Fibroblast of pulmonary artery (primary cell): ENCODE measurements at regions not wholly inside any gene's neighbourhood (a gene's known extent, or its start where the extent isn't known, plus 50 kb on each side); places are given as distances from the start of the nearest gene placed in this dataset.
A peak's percentile ranks its signal among the peaks of the same experiment; 100 is the strongest.

Source experiments
- DNase-seq: peaks from one replicate; pipeline ENCODE4 v3.0.0-alpha.2; 2010; ENCODE audit warnings: low read depth
- H3K4me3 ChIP-seq: replicated peaks from 2 replicates; pipeline ENCODE4 v1.5.1; 2011; ENCODE audit warnings: low read depth, mild to moderate bottlenecking, control low read depth, low read length, moderate library complexity
- TF ChIP-seq, protein P1 (sequence below): IDR thresholded peaks from 2 replicates; pipeline ENCODE4 v1.5.1; 2011; ENCODE audit warnings: mild to moderate bottlenecking, control low read depth, low read length, inconsistent platforms; ENCODE audit errors: missing control alignments

- TF ChIP-seq, protein P1, sequence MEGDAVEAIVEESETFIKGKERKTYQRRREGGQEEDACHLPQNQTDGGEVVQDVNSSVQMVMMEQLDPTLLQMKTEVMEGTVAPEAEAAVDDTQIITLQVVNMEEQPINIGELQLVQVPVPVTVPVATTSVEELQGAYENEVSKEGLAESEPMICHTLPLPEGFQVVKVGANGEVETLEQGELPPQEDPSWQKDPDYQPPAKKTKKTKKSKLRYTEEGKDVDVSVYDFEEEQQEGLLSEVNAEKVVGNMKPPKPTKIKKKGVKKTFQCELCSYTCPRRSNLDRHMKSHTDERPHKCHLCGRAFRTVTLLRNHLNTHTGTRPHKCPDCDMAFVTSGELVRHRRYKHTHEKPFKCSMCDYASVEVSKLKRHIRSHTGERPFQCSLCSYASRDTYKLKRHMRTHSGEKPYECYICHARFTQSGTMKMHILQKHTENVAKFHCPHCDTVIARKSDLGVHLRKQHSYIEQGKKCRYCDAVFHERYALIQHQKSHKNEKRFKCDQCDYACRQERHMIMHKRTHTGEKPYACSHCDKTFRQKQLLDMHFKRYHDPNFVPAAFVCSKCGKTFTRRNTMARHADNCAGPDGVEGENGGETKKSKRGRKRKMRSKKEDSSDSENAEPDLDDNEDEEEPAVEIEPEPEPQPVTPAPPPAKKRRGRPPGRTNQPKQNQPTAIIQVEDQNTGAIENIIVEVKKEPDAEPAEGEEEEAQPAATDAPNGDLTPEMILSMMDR, result no peak
- no peak overlapping the region for H3K4me3 ChIP-seq
- peak; percentile 97 for DNase-seq
Observed at GRCh38 chr4:137705171-137705783, 173.0 kb upstream of the PCDH18 start.

- TF ChIP-seq, protein P1, result no peak
- no peak overlapping the region for H3K4me3 ChIP-seq
- no peak for DNase-seq
Observed at GRCh38 chr4:137703195-137703594, 170.9 kb upstream of the PCDH18 start.

GRCh38 chr4:137702512-137702911, 170.2 kb upstream of the PCDH18 start:
- TF ChIP-seq, protein P1, result no peak
- H3K4me3 ChIP-seq, result no peak overlapping the region
- DNase-seq, result no peak

DNA sequence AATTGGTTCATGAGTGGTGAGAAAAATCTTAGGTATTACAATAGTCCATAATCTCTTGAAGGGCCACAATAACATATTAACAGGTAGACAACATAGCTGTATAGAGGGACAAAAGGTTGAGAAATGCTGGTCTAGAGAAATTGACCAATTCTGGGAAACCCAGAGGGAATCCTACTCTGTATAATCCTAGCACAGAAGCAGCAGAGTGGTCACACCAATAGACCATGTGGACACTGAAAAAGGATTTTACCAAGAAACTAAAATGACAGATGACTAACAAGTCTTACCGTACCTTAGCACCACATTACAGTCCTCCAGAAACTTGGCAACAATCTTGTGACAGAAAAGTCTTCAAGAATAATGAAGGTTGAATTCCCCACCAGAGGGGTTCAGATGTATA, 169.1 kb upstream of the PCDH18 start:
- TF ChIP-seq, protein P1, result no peak
- no peak for DNase-seq
- no peak overlapping the region for H3K4me3 ChIP-seq

- TF ChIP-seq, protein P1, result no peak
- DNase-seq, result no peak
- H3K4me3 ChIP-seq, result no peak overlapping the region
Observed at GRCh38 chr4:137700751-137701150, 168.5 kb upstream of the PCDH18 start.

GRCh38 chr4:137700072-137700471, 167.8 kb upstream of the PCDH18 start:
- no peak overlapping the region for H3K4me3 ChIP-seq
- DNase-seq, result peak; percentile 38

DNA sequence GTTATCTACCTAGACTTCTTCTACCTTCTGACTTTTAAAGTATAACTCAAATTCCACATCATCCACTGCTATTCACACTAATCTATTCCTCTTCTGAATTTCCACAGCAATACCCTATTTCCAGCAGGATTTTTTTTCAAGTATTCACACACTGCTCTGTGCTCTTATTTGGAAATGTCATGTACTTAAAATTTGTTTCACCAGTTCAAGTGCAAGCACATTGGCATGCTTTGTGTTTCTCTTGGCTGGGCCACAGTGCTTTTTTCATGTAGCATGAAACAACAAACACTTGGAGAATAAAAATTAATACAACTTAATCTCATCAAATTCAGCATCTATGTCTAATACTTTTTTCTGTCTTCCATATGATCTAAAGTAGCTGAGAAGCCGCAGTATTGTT, 161.8 kb upstream of the PCDH18 start:
- DNase-seq, result peak; percentile 58
- TF ChIP-seq, protein P1, result no peak

More at GRCh38 chr4:137700072-137700471, 167.8 kb upstream of the PCDH18 start:
- TF ChIP-seq, protein P1, result no peak

More for the DNA sequence above, 161.8 kb upstream of the PCDH18 start:
- no peak overlapping the region for H3K4me3 ChIP-seq
